NCI-H526 (cell line): ENCODE measurements at regions not wholly inside any gene's neighbourhood (a gene's known extent, or its start where the extent isn't known, plus 50 kb on each side); places are given as distances from the start of the nearest gene placed in this dataset.
A peak's percentile ranks its signal among the peaks of the same experiment; 100 is the strongest.

Source experiments
- DNase-seq, 2 experiments: peaks; one replicate each; lab custom pipeline; 2025; lab: John Stamatoyannopoulos, UW

DNA sequence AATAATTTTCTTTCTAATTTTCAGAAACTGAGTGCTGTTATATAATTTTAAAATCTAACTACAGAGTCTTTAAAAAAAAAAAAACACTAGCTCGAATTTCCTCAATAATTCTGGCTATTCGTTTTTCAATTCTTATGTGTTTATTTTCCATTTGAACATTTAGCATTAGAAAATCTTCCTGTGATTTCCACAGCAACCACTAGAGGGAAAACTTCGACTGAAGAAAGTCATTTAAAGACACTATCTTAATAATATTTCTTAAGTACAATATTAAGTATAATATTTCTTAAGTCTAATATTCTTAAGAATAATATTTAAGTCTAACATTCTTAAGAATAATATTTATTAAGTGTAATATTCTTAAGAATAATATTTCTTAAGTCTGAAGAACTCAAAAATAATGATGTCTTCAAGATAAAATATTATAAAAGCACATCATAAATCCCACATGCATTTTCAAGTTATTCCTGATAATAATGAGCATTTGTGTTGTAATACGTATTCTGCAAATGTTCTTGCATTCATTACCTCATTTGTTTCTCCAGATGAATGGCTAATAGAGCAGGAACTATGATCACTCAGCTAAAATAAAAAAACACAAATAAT lies 118.4 kb upstream of the WDR17 start:
- peak in 1 of 2 experiments; percentile 38 for DNase-seq

DNA sequence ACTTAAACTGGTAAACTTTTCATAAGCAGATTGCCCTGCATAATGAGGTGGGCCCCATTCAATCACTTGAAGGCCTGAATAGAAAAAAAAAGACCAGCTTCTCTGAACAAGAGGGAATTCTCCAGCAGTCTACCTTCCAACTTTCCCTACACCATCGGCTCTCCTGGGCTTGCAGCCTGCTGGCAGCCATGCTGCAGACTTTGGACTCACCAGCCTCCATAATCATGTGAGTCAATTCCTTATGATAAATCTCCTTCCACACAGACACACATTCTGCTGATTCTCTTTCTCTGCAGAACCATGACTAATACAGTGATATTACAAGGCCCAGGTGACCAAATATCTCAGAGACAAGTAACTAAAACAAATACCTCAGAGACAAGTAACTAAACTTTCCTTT lies 113.8 kb upstream of the WDR17 start:
- DNase-seq = no peak

DNA sequence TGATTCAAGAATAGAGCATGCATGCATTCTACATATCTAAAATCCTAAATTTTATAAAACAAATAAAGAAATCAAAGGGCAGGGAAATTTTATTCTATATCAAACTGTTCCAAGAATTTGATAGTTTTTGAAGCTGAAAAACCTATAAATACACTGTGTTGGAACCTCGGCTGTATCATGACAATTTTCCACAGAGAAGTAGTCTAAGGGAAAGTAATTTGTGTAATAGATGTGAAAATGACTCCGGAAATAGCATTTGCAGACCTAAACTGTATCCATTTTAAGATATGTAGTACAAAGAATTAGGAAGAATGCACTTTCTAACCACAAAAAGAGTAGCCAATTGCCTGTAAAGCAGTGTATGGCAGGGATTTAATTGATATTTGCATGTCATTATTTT lies 112.5 kb upstream of the WDR17 start:
- no peak for DNase-seq

GRCh38 chr4:175953960-175954521 lies 111.6 kb upstream of the WDR17 start:
- peak in 1 of 2 experiments; percentile 3 for DNase-seq

DNA sequence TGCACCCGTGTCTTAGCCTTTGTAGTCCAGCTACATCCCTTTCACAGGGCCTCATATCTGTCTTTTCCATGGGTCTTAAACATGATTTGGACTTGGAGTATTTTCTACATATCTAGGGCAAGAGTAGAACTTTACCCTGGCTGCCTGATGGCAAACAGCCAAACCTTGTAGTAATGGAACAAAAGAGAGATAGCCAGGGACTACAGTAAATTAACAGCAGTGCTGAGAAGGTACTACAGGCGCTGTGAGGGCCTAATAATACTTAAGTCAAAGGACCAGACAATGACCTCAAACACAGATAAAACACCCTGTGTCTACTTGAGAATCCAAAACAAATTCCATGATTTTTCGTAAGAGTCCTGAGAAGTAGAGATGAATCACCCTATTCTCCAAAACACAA lies 111.0 kb upstream of the WDR17 start:
- no peak for DNase-seq

- no peak for DNase-seq
Measured at GRCh38 chr4:175961604-175962003, 104.0 kb upstream of the WDR17 start.

- DNase-seq = no peak
Measured at GRCh38 chr4:175970072-175970471, 95.6 kb upstream of the WDR17 start.

DNA sequence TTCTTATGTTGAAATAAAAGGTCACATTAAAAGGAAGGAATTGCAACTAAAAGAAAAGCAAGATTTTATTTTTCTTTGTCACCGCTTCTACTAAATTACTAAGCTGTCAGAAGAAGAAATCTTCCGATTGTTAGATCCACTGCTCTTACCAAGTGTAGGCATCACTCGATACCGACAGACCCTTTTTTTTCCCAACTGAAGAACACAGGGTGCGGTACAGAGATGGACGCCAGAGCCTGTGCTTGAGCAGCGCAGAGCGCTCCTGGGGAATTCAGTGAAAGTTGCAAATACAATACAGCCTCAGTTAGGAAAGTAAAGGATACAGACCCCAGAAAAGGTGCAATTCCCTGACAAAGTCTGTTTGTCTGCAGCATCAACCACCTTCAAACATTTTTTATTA lies 94.9 kb upstream of the WDR17 start:
- DNase-seq = no peak

DNA sequence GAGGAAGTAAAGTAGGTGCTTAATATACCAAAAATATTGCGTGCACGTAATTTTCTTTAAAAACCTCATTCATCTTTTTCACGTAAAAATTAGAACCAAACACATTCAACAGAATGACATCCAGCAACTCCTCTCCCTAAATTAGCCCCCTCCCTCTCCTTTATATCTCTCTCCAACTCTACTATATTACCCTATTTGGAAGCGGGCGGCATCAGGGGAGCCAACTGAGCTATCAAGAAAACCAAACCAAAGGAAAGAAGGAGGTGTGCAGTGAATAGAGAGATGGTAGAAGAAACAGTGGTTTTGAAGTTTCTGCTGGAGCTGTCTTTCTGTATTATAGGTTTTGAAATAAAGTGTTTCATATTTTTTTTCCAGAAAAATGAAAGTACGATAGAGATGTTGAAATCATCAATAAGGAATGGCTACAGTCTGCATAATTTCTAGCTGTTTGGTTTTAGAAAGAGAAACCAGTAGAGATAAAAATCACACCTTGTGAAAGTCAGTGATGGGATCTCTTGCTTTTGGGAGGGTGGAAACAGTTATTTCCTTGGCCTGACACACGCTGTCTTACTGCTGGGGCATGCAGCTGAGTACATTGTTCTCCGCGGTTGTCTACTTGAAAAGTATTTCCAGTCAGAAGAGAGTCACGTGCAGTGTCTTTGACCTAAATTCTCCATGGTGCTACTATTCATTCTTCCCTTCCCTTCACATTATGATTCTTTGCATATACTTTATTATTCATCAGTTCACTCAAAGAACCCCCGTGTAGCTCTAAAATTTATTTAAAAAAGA lies 94.1 kb upstream of the WDR17 start:
- DNase-seq = no peak

- DNase-seq = no peak
Measured at GRCh38 chr4:175973027-175973923, 92.4 kb upstream of the WDR17 start.

DNA sequence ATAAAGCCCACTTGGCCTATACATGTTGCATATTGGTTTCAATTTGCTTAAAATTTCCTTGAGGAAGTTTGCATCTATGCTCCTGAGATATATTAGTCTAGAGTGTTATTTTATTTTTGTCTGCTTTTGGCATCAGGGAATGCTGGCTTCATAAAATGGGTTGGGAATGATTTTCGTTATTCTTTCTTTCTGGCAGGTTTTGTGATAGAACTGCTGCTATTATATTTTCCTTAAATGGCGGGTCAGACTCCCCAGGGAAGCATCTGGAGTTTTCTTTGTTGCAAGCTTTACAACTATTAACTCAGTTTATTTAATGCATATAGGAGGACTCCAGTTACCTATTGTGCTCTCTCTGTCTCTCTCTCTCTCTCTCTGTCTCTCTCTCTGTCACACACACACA lies 82.0 kb upstream of the WDR17 start:
- DNase-seq = no peak

DNA sequence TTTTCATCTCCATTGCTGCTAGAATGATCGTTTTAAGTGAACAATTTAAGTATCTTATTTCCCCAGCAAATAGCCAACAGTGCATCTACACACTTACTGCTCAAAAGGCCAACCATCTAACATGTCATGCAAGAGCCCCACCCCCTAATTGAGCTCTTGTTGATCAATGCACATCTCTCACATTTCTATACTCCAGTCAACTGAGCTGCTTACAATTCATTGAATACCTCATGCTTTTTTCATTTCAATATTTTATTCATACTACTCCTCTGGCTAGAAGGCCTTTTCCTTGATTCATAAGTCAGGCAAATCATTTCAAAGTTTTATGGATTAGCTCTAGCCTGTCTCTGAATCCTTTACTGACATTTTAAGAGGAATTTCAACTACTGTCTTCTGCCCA lies 79.0 kb upstream of the WDR17 start:
- no peak for DNase-seq

GRCh38 chr4:175988511-175988910 lies 77.1 kb upstream of the WDR17 start:
- DNase-seq = no peak

DNA sequence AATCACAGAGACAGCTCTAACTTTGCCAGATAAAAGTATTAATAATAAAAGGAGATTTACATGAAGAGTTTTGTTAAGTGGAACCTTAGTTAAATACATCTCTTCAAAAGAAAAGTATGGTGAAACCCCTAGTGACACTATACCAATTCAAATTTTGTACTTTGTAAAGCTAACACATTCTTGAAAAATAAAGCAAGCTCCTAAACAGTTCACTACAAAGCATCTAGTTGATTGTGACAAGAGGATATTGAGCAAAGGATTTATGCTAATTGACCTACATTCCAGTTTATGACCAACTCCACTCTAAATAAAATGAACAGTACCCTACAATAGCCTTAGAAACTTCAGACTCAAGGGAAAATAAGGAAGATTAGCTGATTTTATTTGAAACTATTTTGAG lies 69.4 kb upstream of the WDR17 start:
- DNase-seq = no peak

GRCh38 chr4:175997291-175997690 lies 68.3 kb upstream of the WDR17 start:
- no peak for DNase-seq

DNA sequence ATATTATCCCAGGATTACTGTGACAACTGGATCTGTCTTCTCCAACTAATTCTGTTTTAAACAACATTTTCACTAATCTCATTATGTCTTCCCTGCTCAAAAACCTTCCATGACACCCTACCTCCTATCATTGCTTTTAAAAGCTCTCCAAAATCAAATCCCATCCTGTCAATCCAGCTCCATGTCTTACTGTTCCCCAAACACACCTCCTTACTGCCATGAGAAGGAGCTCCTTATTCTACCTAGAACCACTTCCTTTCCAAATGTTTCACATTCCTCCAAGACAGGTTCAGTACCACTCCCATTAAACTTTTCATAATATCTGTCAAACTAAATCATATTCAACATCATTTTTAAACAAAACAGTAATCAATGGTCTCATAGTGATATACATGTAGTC lies 66.9 kb upstream of the WDR17 start:
- peak in 1 of 2 experiments; percentile 3 for DNase-seq

DNA sequence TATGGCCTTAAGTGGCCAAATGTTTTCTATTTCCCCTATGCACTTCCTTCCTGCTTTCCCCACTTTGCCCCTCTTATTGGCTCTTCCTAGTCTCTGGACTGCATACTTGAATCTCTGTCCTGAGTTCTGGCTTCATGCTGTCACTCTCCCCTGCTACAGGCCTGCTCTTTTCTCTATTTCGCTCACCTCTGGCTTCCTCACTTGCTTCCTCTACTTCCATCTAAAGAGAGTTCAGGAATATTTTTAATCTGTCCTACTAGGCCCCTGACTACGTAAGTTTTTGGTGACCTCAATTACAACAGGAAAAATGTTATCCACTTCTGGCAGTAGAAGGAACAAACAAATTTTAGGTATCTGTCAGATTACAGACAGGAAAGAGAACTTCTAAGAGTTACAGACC lies 65.7 kb upstream of the WDR17 start:
- DNase-seq = no peak

DNA sequence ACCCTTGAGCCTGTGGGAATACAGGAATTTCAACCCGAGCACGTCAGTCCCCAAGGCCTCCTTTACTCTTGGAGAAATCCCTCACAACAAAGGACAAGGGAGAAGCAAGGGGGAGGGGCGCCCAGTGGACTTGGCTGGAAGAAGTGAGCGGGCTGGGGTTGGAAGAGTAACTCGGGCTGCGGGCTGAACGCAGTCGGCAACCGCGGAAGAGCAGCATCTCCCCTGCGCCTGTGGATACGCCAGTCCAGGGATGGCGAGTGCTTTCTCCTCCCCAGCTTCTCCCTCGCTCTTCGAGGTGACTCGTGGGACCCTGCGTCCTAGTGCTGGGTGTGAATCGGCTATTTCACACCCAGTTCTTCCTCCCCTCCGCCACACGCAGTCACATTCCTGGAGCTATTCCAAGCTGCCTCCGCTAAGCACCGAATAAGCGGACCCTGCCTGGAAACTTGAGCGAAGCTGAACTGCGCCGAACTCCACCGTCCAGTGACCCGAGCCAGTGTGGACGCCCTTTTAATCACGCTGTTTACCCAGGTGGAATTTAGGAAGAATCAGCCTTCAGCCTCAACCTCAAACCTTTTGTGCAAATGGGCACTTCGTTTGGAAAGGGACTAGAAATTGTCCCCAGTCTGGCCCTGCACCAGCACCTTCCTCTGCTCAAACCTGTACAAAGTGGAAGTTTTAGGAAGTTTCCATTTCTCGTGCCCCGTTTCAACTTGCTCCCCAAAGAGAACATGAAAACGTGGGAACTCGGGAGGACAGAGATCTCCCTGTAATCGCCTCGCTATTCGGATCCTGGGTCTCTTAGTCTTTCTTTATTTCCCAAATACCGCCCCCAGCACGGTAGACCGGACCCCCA lies 64.3 kb upstream of the WDR17 start:
- DNase-seq = peak in 1 of 2 experiments; percentile 46

DNA sequence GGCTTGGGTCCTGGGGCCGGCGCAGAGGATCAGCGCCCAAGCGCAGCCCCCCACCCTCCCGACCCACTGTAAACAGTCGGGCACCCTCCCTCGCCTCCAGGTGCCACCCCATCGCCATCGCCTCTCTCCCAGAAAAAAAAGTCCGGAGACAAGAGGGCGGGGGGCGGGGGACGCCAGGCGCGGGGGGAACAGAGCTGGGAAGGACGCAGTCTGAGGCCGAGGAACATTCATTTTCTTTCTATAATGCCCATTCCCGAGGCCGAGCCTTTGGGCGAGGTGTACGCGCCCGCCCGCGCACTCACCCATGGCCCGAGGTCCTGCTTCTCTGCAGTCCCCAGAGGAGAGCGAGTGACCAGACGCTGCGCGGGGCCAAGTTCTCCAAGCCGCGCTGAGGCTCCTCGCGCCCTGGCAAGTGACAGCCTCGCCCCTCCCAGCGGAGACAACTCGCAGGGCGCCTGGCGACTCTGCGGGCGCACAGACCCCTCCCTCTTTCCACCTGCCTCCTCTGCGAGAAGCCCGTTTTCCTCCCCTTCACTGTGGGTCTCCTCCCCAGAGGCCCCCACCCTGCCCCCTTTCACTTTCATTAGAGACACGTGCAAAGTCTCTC lies 63.5 kb upstream of the WDR17 start:
- DNase-seq = peak in 1 of 2 experiments; percentile 36

DNA sequence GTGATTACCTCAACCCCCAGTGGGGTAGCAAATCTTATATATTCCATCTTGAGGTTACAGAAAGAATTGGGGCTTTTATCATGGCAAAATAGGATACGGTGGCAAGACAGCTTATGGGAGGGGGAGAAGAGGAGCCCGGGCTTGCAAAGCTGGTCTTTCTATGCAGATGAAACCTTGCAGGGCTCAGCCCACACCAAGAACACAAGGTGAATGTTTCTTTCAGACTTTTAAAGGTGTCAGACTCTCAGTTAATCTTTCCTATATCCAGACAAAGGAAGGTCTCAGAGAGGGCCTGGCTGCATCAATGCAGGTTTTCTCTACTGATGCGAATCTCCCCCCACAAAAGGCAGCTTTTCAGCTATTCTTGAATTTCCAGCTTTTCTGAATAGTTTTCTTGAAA lies 59.9 kb upstream of the WDR17 start:
- no peak for DNase-seq

GRCh38 chr4:176009254-176009653 lies 56.4 kb upstream of the WDR17 start:
- no peak for DNase-seq
